Motor neuron (in vitro differentiated cells): ENCODE measurements at regions not wholly inside any gene's neighbourhood (a gene's known extent, or its start where the extent isn't known, plus 50 kb on each side); places are given as distances from the start of the nearest gene placed in this dataset.
A peak's percentile ranks its signal among the peaks of the same experiment; 100 is the strongest.

Experiments
- ATAC-seq, 8 experiments: fragments of 200-7000 bp; cut with Tn5 transposase; replicated peaks in 6 of 8; 2 replicates each; pipeline ENCODE4 v1.8.0; 2021; ENCODE audit warnings: mild to moderate bottlenecking in 8 of 8, moderate library complexity in 8 of 8
- H3K27ac ChIP-seq, 2 donors: fragments of 250-450 bp; sonication (Bioruptor Pico); 2 replicates each; pipeline ENCODE4 v1.9.0; 2021; ENCODE audit warnings: antibody characterized with exemption in 2 of 2, mild to moderate bottlenecking in 2 of 2, moderate library complexity in 1 of 2
- H3K4me1 ChIP-seq, 2 donors: fragments of 250-450 bp; sonication (Bioruptor Pico); replicated peaks in 1 of 2; 2 replicates each; pipeline ENCODE4 v1.6.1; 2021; ENCODE audit warnings: antibody characterized with exemption in 2 of 2, mild to moderate bottlenecking in 2 of 2, moderate library complexity in 1 of 2
- H3K4me3 ChIP-seq, 5 donors: fragments of 250-450 bp; sonication (Bioruptor Pico); 2 replicates each; pipeline ENCODE4 v1.9.0; 2021; ENCODE audit warnings: antibody characterized with exemption in 5 of 5, mild to moderate bottlenecking in 5 of 5, moderate library complexity in 4 of 5
- WGBS, 10 experiments: fragments of 450-650 bp; shearing (Covaris generic); methylation state at CpG; one replicate each; pipeline ENCODE4 v1.0.0; 2022; 5-methylcytosine and 5-hydroxymethylcytosine counted together
- in situ Hi-C, 9 experiments: fragments of 400-800 bp; cut with MboI; loops; one replicate each; pipeline ENCODE4 v1.15.0; 2021; ENCODE audit warnings: low sequenced_read_pairs in 9 of 9, low pct_unique_long_range_greater_than_20kb in 2 of 9; ENCODE audit not compliant: unreplicated experiment in 9 of 9

DNA sequence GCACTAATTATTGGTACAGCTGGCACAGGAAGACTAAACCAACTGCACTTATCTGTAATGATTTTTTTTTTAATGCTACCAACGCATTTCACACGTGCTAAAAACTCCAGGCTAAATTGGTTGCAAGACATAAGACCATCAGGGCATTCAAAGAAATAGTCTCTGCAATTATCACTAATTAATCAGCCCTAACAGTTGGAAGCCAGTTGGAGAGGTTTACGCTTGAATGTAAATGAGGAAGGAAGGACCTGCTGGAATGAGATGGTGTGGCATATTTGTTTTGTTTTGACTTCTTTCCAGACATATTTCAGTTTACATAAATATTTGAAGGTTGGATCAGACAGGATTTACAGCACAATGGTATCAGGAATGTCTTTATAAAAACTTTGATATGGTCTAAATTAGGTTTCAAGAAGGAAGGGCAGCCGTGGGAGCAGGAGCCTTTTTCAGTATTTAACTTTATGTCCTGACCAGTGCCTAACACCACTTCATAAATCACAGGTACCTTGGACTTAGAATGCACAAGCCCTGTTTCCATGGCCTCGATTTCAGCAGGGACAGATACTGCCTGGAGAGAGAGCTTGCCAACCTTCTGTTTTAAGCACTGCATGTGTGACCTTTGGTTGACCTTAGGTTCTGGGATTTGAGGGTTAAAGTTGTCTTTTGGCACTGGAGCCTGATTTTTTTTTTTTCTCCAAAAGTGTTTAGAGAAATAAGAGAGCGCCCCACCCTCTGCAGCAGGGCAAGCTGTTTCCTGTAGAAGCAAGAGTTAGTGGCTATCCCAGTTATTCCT lies 199.8 kb upstream of the MAP3K1 start:
- Histone ChIP-seq H3K27ac (no peak overlapping the region), H3K4me3 (no peak overlapping the region), H3K4me1 (no peaks in the 10 kb centered on the region)
- in situ Hi-C loops = no loop called here
- WGBS, 10 experiments = 21 to 83% (median 56%) methylated on average over 2 to 6 of the region's 6 CpGs
- ATAC-seq = peak in 3 of 8 experiments; percentile 50 to 66 (median 56)

DNA sequence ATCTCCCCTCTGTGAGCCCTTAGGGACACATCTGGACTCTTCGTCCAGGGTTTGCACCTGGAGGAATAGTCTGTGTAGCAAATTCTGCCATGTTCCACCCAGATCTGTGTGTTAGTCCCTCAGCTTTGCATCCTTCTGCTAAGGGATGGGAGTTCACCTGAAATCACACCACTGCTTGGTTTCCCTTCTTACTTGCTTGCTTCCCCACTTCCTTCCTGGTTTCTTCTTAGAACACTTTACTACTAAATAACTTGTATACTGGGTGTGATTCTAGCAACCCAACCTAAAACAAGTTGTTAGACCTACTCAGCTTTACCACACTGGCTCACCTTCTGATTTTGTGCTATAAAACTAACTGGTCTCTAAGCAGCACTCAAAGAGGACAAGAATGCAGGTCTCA lies 202.6 kb upstream of the MAP3K1 start:
- H3K27ac ChIP-seq = no peak overlapping the region
- no peaks in the 10 kb centered on the region for H3K4me1 ChIP-seq
- 83 to 100% (median 100%) methylated on average over 1 of the region's 1 CpG; no CpG with 5 or more reads in 6 of the 10 experiments for WGBS, 10 experiments
- in situ Hi-C loops = no loop called here
- ATAC-seq = no peak
- H3K4me3 ChIP-seq = no peak overlapping the region

GRCh38 chr5:56612353-56612752 lies 203.0 kb upstream of the MAP3K1 start:
- 0 to 100% (median 11%) methylated on average over 1 to 2 of the region's 2 CpGs; no CpG with 5 or more reads in 4 of the 10 experiments for WGBS, 10 experiments
- in situ Hi-C loops = no loop called here
- ATAC-seq = no peak

DNA sequence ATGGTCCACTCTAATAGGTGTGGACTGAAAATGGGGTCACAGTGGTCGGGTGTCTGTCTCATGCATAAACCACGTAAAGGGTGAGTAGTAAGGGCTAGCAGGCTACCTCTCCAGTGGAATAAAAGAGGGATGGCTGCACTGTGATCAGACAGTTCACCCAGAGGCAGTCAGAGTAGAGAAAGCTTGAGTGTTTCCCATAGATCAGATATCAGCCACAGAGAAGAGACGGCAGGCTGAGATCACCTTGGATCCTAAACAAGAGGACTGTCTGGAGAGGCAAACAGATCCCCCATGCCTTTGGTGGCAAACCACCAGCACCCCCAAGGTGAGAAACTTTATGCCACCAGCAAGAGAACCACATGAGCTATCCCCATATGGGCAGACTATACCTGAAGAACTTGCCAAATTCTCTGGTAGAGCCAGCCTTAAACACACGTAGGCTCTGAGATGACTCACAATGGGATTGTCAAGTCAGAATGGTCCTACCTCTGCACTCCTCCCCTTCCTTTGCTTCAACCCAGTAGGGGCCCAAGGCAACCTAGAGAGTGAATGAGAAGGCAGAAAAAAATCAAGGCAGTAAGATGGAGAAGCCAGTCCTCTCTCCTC lies 205.2 kb upstream of the MAP3K1 start:
- in situ Hi-C loops = no loop called here
- H3K27ac ChIP-seq = no peak overlapping the region
- H3K4me1 ChIP-seq = no peaks in the 10 kb centered on the region
- no peak overlapping the region for H3K4me3 ChIP-seq
- WGBS, 10 experiments = 0 to 100% (median 71%) methylated on average over 1 to 2 of the region's 4 CpGs; no CpG with 5 or more reads in 4 of the 10 experiments
- no peak for ATAC-seq

More at GRCh38 chr5:56612353-56612752, 203.0 kb upstream of the MAP3K1 start:
- no peaks in the 10 kb centered on the region for H3K4me1 ChIP-seq
- H3K27ac ChIP-seq = no peak overlapping the region
- no peak overlapping the region for H3K4me3 ChIP-seq

- Histone ChIP-seq H3K4me1 (no peaks in the 10 kb centered on the region), H3K27ac (no peak overlapping the region), H3K4me3 (no peak overlapping the region)
- in situ Hi-C loops = no loop called here
- peak in 3 of 8 experiments; percentile 63 to 83 (median 65) for ATAC-seq
- WGBS, 10 experiments = 42 to 100% (median 75%) methylated on average over 1 to 6 of the region's 6 CpGs; no CpG with 5 or more reads in 2 of the 10 experiments
These were observed 207.0 kb upstream of the MAP3K1 start for GRCh38 chr5:56608217-56608925.

GRCh38 chr5:56607551-56607950 lies 207.8 kb upstream of the MAP3K1 start:
- H3K27ac ChIP-seq = no peak overlapping the region
- no peak for ATAC-seq
- WGBS, 10 experiments = 11 to 68% (median 46%) methylated on average over 1 to 4 of the region's 4 CpGs
- H3K4me3 ChIP-seq = no peak overlapping the region
- in situ Hi-C loops = no loop called here
- H3K4me1 ChIP-seq = no peaks in the 10 kb centered on the region

GRCh38 chr5:56607074-56607473 lies 208.3 kb upstream of the MAP3K1 start:
- Histone ChIP-seq H3K27ac (no peak overlapping the region), H3K4me3 (no peak overlapping the region), H3K4me1 (no peaks in the 10 kb centered on the region)
- ATAC-seq = no peak
- 13 to 88% (median 53%) methylated on average over 1 to 4 of the region's 4 CpGs for WGBS, 10 experiments
- in situ Hi-C loops = no loop called here

- H3K27ac ChIP-seq = no peak overlapping the region
- WGBS, 10 experiments = 40 to 83% (median 77%) methylated on average over 1 to 3 of the region's 3 CpGs; no CpG with 5 or more reads in 5 of the 10 experiments
- H3K4me3 ChIP-seq = no peak overlapping the region
- H3K4me1 ChIP-seq = peaks cover 0 to 6% of the 10 kb centered on the region in 2 donors
- no peak for ATAC-seq
- in situ Hi-C loops = no loop called here
These were observed 209.2 kb upstream of the MAP3K1 start for GRCh38 chr5:56606192-56606591.

- ATAC-seq = no peak
- in situ Hi-C loops = no loop called here
- H3K27ac ChIP-seq = no peak overlapping the region
- no peak overlapping the region for H3K4me3 ChIP-seq
- H3K4me1 ChIP-seq = peaks cover 0 to 6% of the 10 kb centered on the region in 2 donors
- WGBS, 10 experiments = 43 to 100% (median 89%) methylated on average over 2 to 5 of the region's 5 CpGs; no CpG with 5 or more reads in 2 of the 10 experiments
These were observed 210.1 kb upstream of the MAP3K1 start for GRCh38 chr5:56605231-56605630.

DNA sequence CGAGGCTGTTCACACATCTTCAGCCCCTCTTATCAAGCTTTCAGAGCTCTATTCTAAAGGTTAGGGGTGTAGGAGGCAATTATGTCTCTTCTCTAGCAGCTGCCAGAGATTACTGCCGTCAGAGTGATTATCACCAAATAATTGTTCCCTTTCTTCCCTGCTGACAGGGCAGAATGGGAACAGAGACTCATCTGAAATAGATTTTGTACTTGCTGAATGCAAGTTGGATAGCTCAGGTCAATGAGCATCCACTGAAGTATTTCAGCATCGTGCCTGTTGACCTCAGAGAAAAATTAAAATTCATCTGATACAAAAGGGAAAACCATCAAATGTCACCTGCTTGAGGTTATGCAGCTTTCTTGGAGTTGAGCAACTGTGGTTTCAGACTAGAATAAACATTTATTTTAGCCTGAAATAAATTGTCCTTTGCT lies 213.7 kb upstream of the MAP3K1 start:
- Histone ChIP-seq H3K4me3 (no peak overlapping the region), H3K4me1 (peaks cover 0 to 6% of the 10 kb centered on the region in 2 donors), H3K27ac (no peak overlapping the region)
- in situ Hi-C loops = no loop called here
- ATAC-seq = no peak
- WGBS, 10 experiments = 0 to 80% (median 22%) methylated on average over 1 to 3 of the region's 3 CpGs; no CpG with 5 or more reads in 3 of the 10 experiments

DNA sequence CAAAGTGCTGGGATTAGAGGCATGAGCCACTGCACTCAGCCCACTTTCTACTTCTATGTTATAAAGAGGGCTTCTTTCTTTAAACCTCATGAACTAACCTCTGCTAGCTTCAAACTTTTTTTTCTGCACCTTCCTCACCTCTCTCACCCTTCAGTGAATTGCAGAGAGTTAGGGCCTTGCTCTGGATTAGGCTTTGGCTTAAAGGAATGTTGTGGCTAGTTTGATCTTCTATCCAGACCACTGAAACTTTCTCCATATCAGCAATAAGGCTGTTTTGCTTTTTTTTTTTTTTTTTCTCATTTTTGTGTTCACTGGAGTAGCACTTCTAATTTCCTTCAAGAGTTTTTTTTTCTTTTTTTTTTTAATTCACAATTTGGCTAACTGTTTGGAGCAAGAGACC lies 216.4 kb upstream of the MAP3K1 start:
- in situ Hi-C loops = no loop called here
- H3K4me3 ChIP-seq = no peak overlapping the region
- no peak overlapping the region for H3K27ac ChIP-seq
- H3K4me1 ChIP-seq = peaks cover 0 to 6% of the 10 kb centered on the region in 2 donors
- no peak for ATAC-seq

- WGBS, 10 experiments = 41 to 86% (median 77%) methylated on average over 1 to 4 of the region's 4 CpGs; no CpG with 5 or more reads in 1 of the 10 experiments
- Histone ChIP-seq H3K4me1 (no peaks in the 10 kb centered on the region), H3K27ac (no peak overlapping the region), H3K4me3 (no peak overlapping the region)
- in situ Hi-C loops = no loop called here
- ATAC-seq = peak in 1 of 8 experiments; percentile 63
These were observed 219.2 kb upstream of the MAP3K1 start for GRCh38 chr5:56596155-56596554.

DNA sequence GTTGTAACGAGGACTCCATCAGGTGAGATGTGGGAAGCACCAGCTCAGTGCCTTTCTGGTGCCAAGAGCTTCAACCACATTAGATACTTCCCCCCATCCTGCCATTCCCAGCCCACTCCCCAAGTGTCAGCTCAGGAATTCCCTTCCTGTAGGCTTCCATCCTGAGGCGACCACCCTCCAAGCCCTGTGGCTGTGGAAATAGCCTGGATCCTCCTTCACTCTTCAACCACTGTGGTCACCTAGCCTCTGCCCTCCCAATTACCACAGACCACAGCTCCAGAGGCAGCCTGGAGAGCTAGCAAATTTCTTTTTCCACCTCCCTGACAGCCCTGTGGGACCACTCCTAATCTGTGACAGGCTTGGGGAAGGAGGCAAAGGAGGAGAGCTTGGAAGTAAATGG lies 219.8 kb upstream of the MAP3K1 start:
- H3K4me1 ChIP-seq = no peaks in the 10 kb centered on the region
- ATAC-seq = no peak
- 50 to 92% methylated on average over 2 of the region's 2 CpGs; no CpG with 5 or more reads in 8 of the 10 experiments for WGBS, 10 experiments
- H3K27ac ChIP-seq = no peak overlapping the region
- no peak overlapping the region for H3K4me3 ChIP-seq
- in situ Hi-C loops = no loop called here
